Effector CD8-positive, alpha-beta T cell (primary cell): ENCODE measurements at regions not wholly inside any gene's neighbourhood (a gene's known extent, or its start where the extent isn't known, plus 50 kb on each side); places are given as distances from the start of the nearest gene placed in this dataset.
A peak's percentile ranks its signal among the peaks of the same experiment; 100 is the strongest.

Experiments used
- DNase-seq: peaks from one replicate; lab custom pipeline; 2025; lab: John Stamatoyannopoulos, UW

DNA sequence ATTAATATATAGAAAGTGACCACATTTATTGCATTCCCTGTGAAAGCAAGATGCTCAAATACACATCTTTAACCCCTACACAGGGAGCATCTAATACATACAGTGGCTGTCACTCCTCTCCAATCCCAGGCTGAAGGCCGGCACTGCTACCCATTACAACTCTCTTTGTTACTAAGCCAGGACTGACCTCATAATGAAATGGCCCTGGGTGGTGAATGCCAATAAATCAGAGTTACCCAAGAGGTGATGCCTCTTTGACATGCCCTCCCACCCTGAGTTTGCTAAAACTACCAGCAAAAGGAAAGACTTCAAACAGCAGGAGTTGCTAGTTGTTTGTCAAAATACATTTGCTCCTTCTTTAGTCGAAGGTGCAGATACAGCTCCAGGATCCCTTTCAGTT, 214.2 kb downstream of the FOXA2 start:
- DNase-seq: no peak

DNA sequence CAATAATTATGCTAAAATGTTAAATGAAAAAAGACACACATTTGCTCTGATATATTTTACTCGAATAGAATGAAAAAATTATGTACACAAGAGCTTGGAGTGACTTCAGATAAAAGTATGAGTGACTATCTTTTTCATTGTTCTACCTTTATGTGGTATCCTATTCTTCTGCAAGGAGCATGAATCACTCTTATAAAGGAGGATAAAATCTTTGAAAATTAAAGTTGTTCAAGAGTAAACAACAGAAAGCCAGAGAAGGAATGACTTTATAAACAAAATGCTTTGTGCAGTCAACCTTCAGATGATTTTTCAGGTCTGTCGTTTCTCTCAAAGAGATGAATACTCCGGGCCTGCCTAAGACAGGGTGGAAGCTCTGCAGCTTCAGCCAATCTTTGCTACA, 215.3 kb downstream of the FOXA2 start:
- no peak for DNase-seq

DNA sequence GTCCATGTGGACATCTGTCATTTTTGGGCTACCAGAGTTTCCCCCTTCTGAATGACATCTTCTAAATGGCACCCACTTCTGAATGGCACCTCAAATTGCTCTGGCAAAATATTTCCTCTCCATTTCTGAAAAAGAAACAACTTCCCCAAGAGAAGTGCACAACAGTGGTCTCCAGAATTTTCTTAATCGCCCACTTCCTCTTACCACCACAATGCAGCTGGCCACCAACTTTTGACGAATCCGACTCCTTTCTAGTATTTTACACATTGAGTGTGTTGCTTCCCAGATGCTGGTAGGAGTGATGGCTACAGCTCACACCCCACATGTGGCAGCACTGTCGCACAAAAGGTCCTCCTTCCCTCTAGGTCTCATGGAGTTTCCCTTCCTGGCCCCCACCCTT, 216.1 kb downstream of the FOXA2 start:
- DNase-seq: no peak

DNA sequence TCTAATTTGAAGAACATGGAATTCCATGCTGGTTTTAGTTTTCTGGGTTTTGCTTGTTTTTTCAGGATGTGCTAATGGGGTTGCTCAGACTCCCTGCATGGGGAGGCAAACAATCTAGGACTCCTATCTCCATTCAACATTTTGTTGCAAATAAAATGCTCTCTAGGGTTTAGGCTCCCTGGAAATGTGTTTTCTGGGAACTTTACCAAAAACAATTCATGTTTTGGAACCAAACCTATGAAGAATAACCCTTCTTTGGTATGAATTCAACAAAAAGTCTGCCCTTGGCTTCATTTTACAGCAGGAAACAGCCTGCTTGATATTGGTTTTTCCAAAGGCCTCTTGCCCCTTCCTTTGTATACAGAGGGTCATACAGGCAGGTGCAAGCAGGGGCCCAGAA, 217.7 kb downstream of the FOXA2 start:
- no peak for DNase-seq

DNA sequence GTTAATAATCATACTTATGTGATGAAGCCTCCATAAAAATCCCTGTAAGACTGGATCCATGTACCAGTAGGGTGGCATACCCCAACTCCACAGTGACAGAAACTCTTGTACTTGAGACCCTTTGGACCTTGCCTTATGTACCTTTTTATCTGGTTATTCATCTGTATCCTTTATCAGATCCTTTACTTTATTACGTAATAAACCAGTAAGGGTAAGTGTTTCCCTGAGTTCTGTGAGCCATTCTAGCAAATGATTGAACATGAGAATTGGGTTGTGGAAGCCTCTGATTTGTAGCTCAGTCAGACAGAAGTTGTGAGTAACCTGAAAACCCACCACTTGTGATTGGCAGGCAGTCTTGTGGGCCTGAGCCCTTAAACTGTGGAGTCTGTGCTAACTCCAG, 229.7 kb downstream of the FOXA2 start:
- DNase-seq: no peak

DNA sequence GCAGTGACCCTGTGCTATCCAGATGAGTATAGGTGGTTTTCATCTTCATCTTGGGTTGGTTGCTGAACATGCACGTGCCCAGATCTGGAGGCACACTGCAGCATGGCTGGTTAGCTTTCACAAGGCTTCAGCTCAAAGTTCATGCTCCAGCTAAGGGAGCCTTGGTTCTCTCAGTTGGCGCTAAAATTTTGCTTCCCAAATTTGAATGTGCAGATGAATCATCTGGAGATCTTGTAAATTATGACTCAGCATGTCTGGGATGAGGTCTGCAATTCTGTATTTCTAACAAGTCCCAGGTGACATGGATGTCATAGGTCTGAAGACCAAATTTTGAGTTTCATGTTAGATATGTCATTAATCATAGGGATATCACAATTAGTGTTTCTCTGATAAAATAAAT, 230.8 kb downstream of the FOXA2 start:
- DNase-seq: no peak

DNA sequence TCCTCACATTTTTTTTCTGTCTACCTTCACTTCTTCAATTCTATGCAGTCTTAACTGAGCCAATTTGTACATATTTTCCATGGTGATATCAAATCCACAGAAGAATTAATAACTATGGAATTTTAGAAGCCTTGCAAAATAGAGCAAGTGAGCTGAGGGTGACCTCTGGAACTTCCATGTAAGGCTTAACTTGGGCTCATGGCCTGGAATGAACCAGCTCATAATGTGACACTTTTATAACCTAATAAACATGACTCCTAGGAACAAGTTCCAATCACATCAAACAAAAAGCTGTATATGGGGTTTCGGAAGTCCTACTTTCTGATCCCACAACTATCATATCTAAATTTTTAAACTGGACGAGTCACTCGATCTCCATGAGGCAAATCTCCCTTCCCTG, 232.4 kb downstream of the FOXA2 start:
- DNase-seq: no peak

DNA sequence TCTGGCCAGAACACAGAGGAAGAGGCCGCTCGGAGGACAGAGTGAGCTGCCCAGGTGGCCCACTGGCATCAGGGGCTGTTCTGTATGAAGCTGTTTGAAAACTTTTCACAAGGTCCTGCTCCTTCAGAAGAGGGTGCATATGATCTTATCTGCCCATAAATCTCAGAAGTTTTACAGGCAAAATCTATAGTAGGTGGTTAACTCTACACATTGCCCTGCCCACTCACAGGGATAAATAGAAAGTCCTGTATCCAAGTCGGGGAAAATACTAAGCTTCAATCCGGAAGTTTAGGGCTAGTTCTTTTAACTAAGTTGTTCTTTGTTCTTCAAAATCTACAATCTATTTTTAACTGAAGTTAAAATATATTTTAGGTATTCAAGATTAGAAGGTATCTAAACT, 233.7 kb downstream of the FOXA2 start:
- DNase-seq: no peak

DNA sequence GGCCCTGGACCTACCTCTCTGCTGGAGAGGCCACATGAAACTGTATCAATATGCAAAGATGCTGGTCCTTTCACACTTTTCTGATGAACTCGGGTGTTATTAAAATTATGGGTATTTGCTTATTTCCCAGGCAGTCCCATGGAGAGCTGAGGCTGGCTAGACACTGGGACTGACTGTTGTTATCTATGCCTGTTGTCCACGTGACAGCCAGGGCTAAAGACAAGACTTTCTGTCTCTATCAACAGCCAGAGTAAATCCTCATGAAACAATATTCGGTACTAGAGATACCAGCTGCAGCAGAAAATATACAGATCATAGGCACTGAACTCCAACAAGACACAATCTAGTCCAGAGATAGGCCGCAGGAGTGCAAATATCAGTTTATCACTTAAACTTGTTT, 236.4 kb downstream of the FOXA2 start:
- DNase-seq: no peak

DNA sequence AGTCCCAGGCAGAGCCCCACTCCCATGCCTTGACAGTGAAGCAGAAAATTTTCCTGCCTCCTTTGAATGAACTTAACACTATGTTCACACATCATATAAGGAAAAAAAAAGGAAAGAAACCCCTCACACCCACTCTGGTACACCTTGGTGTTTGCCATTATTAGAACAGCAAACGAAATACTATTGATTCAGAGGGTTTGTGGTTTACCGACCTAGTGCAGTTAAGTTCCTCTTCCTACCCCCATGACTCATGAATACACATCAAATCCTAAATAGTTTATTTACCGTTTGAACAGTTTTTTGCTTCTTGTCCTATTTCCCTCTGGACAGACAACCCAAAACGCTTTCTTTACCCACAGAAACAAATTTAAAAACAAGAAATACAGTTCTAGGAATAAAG, 237.7 kb downstream of the FOXA2 start:
- no peak for DNase-seq

DNA sequence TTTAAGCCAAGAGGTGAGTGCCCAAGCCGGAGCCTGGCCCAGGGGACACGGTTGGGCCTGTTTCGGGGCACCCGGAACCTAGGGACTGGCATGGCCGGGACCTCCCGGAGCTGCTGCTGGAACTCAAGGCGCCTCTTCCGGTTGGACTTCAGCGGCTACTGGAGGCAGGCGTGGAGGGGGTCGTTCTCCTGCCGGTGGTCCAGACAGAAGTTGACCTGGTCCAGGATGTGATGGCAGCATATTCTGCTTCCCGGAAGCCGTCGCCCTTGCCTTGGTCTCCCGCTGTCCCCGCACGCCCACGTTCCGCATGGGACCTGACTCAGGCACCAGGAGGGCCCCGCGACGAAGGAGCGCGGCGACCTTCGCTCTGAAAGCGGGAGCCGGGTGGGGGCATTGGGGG, 240.8 kb downstream of the FOXA2 start:
- DNase-seq: no peak

DNA sequence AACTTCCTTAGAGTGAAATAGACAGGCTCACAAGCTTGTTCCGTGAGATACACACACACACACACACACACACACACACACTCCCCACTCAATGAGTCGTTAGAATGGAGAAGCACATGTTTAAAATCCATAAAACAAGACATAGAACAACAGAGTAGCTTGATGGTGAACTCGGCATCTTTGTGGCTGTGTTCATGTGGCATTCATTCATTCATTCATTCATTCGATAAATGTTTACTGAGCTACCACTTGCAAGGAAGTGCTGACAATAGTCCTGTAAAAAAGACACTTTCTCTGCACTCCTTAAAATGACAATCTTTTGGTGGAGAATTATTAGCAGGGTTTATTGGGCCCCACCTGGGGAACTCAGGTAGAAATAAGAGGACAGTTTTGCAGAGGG, 242.0 kb downstream of the FOXA2 start:
- DNase-seq: no peak

DNA sequence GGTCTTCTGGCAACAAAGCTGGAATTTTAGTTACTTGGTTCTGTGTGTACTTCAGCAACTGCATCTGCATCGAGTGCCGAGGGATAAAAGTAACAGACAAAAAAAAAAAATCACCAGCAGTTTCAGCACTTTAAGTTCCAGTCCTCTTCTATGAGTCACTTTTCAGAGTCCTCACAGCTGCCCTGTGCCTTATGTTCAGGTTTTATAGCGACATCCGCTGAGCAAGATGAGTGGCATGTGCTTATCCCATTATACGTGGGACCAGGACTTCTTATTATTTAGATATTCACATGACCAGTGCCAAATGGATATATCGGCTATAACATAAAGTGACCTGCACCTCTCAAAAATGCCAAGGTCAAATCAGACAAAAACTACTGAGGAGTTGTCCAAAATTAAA, 242.9 kb downstream of the FOXA2 start:
- no peak for DNase-seq

DNA sequence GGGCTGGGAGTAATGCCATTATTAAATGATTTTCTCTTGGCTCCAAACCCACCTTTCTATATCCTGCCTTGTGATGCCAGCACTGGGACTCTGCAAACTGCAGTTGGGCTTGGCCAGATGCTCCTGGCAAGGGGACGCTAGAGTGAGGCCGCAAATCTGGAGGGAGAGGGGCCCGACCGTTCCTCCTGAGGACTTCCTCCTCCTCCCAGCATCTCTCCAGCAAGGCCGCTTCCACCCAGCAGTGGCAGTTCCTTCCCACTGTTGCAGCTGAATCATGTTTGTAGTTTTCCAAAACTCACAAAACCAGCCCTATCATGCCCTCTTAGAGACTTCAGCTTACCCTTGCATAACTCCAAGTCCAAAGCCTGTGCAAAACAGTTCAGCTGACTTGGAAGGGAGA, 244.4 kb downstream of the FOXA2 start:
- no peak for DNase-seq

DNA sequence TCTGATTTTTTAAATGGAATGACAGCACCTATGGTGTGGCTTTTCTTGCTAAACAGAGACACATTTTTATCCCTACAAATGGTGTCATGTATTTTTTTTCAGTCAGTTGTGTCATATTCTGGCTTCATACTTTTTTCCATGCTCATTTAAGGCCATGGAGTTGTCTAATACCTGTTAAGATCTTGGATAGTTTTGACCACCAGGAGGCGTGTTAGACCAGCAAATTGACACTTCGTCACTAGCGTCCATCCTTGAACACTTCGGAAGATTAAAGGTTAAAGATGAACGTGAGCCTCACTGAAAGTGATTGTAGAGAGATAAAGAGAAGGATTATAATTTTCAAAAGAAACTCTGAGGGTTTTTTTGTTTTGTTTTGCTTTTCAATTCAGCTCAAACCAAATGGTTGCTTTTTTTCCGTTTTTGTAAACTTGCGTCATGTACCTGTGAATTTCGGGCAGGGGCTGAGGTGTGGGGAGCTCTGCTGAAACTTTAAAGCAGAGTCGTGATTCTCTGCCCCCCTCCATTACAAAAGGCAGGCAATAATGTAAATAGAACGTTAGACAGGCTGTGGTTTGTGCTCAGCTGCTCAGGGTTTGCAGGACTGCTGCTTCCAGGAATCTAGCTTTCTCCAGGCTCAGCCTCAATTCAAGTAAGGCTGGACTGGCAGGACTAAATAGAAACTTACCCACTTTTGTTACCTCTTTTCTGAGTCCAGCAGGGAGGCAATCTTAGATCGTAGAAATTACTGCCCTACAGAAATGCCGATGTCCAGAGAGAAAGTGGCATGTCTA, 245.1 kb downstream of the FOXA2 start:
- no peak for DNase-seq

DNA sequence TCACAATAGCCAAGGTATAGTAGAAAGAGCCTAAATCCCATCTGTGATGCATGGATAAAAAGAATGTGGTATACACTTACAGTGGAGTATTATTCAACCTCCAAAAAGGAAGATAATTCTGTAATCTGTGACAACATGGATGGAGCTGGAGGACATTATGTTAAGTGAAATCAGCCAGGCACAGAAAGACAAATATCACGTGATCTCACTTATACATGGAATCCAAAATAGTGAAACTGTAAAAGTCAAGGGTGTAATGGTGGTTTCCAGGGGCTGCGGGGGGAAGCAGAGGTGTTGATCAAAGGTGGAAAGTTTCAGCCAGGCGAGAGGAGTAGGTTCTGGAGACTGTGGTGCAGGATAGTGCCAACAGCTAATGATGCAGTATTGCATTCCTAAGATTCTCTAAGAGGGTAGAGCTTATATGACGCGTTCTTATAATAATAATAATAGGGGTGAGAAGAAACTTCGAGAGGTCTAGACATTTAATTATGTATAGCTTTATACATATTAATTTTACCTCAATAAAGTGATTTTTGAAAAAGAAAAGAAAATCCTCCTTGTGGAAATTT, 246.1 kb downstream of the FOXA2 start:
- DNase-seq: no peak

DNA sequence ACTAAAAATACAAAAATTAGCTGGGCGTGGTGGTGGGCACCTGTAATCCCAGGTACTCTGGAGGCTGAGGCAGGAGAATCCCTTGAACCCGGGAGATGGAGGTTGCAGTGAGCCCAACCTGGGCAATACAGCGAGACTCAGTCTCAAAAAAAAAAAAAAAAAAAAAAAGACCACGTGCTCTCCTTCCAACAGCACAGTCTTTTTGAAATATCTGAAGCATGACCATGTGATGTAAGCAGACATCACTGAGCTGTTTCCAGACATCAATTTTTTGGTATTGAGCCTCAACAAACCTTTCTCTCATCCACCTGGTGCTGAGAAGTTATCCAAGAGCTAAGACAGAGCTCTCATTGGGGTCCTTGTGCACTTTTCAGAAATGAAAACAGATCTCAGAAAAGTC, 249.2 kb downstream of the FOXA2 start:
- DNase-seq: no peak

DNA sequence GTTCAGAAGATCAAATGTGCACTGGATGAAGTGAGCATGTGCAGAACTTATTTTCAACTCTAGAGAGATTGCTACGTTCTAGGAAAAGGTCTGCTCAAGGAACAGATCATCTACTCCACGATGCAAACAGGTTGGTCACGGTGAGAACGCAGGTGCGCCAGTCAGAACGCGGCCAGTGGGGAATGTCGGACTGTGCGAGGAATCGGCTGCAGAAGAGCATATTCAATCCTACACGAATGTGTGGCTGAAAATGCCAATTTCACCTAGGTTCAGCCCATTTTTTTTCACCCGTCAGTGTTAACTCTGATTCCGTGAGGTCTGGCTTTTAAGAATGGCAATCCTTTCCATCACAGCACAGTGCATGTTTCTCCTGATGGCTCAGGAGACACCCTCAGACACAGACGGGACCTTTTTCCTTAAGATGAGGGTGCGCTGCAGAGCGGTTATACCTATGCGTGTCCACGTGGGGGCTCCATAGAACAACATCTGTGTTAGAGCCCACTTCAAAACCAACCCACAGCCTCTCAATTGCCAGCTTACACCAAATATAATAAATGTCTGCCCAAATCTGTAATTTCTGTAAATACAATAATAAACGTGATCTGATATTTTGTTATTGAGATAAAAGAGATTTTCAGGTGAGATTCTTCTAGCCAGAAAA, 250.4 kb downstream of the FOXA2 start:
- peak; percentile 4 for DNase-seq

DNA sequence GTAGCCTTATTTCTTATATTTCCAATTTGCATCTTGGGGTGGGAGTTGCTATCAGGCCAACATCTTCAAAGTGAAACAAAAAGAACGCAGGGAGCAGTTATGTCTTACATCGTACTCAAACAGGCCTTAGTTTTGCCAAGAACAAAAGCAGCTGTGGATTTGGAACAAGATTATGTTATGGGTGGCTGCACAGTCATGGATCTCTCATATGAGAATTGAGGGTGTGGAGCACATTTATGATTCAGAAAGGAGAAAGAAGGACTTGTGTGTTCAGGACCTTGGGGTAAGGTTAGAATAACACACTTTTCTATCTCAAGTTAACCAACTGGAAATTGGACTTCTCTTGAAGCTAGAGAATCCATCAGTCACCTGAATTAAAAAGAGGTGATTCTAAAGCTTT, 259.9 kb downstream of the FOXA2 start:
- no peak for DNase-seq

DNA sequence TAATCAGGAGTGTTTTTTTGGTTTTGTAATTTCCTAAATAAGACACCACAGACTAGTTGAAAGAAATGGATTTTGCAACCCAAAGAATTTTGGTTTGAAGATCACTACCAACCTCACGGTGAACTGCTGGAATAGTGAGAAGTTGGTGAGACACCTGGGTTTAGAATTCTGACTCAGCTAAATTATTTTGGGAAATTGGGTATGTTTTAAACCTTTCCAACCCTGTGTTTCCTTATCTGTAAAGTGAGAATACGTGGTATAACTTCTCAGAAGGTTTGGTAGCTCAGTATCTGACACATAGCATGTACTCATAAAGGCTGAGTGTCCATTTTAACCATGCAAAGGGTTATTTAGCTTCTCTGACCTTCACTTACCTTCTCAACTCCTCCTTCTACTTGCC, 261.9 kb downstream of the FOXA2 start:
- DNase-seq: no peak

DNA sequence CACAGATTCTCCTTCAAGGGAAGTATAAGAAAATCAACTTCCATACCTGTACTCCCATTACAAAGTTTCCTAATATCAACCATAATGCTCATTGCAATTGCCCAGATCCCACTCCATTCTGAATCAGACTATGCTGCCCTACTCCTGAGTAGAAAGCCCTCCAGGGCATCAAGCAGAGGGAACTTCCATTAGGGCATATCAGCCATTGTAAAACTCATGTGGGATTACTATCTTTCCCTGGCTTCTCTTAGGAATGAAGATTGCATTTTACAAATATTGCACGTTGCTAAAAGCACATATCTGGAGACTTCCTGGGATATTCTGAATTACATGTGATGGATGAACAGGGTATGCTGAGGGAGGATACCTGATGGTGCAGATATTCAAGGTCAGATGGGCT, 263.2 kb downstream of the FOXA2 start:
- no peak for DNase-seq

DNA sequence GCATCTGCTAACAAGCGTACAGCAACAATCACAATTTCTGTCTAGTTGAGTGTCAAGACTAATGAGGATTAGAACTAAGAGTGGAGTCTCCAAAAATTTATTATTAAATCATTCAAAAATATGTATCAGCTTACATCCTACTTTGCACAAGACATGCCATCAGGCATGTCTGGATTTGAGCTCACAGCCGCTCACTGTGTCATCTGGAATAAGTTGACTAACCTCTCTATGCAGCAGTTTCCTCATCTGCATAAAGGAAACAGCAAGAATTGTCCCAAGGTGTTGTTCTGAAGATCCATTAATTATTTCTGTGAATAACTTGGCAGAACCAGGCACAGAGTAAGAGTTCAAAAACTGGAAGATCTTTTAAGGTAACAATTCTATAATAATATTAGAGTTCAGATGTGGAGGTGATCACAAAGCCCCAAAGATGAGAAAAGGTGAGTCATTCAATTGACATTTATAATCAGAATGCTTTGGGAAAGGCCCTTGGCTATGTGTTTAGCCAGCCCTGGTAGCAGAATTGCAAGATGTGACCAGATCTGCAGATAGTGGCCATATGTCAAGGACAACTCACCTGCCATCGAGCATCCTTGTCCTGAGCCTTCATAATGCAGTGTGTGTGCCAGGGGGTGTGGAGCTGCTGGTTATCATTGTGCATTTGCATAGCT, 264.0 kb downstream of the FOXA2 start:
- DNase-seq: no peak

DNA sequence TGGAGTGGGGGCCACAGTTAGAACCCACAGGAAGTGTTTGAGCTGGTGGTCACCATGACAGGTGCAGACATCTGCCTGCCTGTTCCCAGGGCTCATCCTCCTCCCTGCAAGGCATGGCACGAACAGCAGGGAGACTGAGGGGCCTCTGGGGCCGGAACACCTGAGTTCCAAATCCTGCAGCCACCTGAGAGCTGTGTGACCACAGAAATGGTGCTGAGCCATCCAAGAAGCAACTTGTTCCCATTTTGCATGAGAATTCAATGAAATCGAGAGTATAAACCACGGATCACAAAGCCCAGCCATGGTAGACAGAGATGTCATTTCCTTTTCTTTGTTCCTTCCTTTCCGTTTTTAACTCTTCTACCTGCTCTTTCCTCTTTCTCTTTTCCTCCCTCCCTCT, 268.6 kb downstream of the FOXA2 start:
- DNase-seq: no peak
